ENCODE measurements at regions not wholly inside any gene's neighbourhood (a gene's known extent, or its start where the extent isn't known, plus 50 kb on each side); places are given as distances from the start of the nearest gene placed in this dataset.

DNA sequence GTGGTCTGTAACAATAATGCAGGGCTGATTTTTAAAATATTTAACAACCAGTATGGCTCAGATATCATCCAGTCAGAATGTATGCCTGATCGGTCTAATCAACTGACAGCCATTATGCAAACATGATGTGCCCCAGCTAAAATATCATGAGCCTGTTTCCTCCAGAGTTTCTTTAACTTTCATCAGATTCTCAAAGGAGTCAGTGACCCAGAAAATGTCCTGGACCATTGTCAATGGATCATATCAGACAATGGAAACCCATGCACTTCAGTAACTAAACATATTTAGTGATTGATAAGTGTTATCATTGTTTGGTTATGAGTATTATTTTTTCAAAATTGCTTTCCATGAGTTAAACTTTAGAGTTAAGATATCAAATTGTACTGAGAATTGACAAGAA lies 173.5 kb downstream of the LMBRD1 start:
- Histone ChIP-seq H3K4me1 (ENCODE audit: control insufficient read depth in 1 of 2, insufficient read depth in 2 of 2, low read depth in 1 of 2, low read length in 1 of 2) (no peaks in the 10 kb centered on the region), H3F3A (replicated peaks; ENCODE audit: insufficient read depth) (no peaks in the 10 kb centered on the region), H3K27ac (ENCODE audit: low read depth in 2 of 2, low read length in 1 of 2) (no peak overlapping the region), H3K4me3 (ENCODE audit: low read depth in 2 of 2, low read length in 1 of 2) (no peak overlapping the region), H3K36me3 (replicated peaks in 1 of 2; ENCODE audit: control insufficient read depth in 1 of 2, insufficient read depth in 2 of 2, low read length in 1 of 2) (no peaks in the 10 kb centered on the region), H3K79me2 (ENCODE audit: insufficient read depth) (no peaks in the 10 kb centered on the region), H2AFZ (ENCODE audit: low read depth) (no peak overlapping the region), H3K9ac (no peak overlapping the region), H3K4me2 (no peak overlapping the region), H3K9me2 (no peaks in the 10 kb centered on the region), H3K9me3 (no peaks in the 10 kb centered on the region), H3K27me3 (ENCODE audit: insufficient read depth) (no peaks in the 10 kb centered on the region), H4K20me1 (ENCODE audit: insufficient read depth) (no peaks in the 10 kb centered on the region)
- POLR2A ChIA-PET = no interaction called here
- no peak for DNase-seq
- 38% methylated on average over 1 of the region's 1 CpG for whole genome bisulfite sequencing (ENCODE audit: low lambda C conversion rate)
- TF ChIP-seq MEF2A (IDR thresholded peaks at IDR 0.05; ENCODE audit: borderline replicate concordance, low read depth) = no peak
- no peak for TF ChIP-seq YY1 (IDR thresholded peaks at IDR 0.05; ENCODE audit: low read depth)
- no peak for TF ChIP-seq EP300 (IDR thresholded peaks at IDR 0.05; ENCODE audit: borderline replicate concordance in 1 of 2, low read depth in 1 of 2, low read length in 1 of 2)
- TF ChIP-seq SIN3A (IDR thresholded peaks at IDR 0.05; ENCODE audit: borderline replicate concordance, low read depth, low read length) = no peak
- TF ChIP-seq RCOR1 (IDR thresholded peaks at IDR 0.05; ENCODE audit: low read length) = no peak
- no peak for TF ChIP-seq RFX5 (IDR thresholded peaks at IDR 0.05; ENCODE audit: low read length)
- CTCF ChIA-PET = no interaction called here

- POLR2A ChIA-PET = no interaction called here
- 26% methylated on average over 2 of the region's 2 CpGs for WGBS (ENCODE audit: low lambda C conversion rate)
- no peaks in the 10 kb centered on the region for H3K36me3 ChIP-seq (replicated peaks in 1 of 2; ENCODE audit: control insufficient read depth in 1 of 2, insufficient read depth in 2 of 2, low read length in 1 of 2)
- no peaks in the 10 kb centered on the region for H3K4me1 ChIP-seq (ENCODE audit: control insufficient read depth in 1 of 2, insufficient read depth in 2 of 2, low read depth in 1 of 2, low read length in 1 of 2)
- TF ChIP-seq, protein P1, sequence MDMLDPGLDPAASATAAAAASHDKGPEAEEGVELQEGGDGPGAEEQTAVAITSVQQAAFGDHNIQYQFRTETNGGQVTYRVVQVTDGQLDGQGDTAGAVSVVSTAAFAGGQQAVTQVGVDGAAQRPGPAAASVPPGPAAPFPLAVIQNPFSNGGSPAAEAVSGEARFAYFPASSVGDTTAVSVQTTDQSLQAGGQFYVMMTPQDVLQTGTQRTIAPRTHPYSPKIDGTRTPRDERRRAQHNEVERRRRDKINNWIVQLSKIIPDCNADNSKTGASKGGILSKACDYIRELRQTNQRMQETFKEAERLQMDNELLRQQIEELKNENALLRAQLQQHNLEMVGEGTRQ (IDR thresholded peaks at IDR 0.05; ENCODE audit: borderline replicate concordance, low read depth, low read length) = no peak
- no peak for TF ChIP-seq GATA2 (CRISPR knock-in tag; IDR thresholded peaks at IDR 0.05)
- TF ChIP-seq TCF12 (IDR thresholded peaks at IDR 0.05) = no peak
- no peak for TF ChIP-seq RFX5 (IDR thresholded peaks at IDR 0.05; ENCODE audit: low read length)
- TF ChIP-seq MEF2A (IDR thresholded peaks at IDR 0.05; ENCODE audit: borderline replicate concordance, low read depth) = no peak
- no peak for TF ChIP-seq EP300 (IDR thresholded peaks at IDR 0.05; ENCODE audit: borderline replicate concordance in 1 of 2, low read depth in 1 of 2, low read length in 1 of 2)
- no peak for TF ChIP-seq FOXM1 (IDR thresholded peaks at IDR 0.05; ENCODE audit: low read depth)
- no peak for TF ChIP-seq NRF1 (IDR thresholded peaks at IDR 0.05; ENCODE audit: low read depth, low read length)
- H3F3A ChIP-seq (replicated peaks; ENCODE audit: insufficient read depth) = no peaks in the 10 kb centered on the region
- no peaks in the 10 kb centered on the region for H3K79me2 ChIP-seq (ENCODE audit: insufficient read depth)
- H3K27ac ChIP-seq (ENCODE audit: low read depth in 2 of 2, low read length in 1 of 2) = no peak overlapping the region
- no peak overlapping the region for H2AFZ ChIP-seq (ENCODE audit: low read depth)
- no peaks in the 10 kb centered on the region for H3K9me2 ChIP-seq
- H3K9ac ChIP-seq = no peak overlapping the region
- no peaks in the 10 kb centered on the region for H3K9me3 ChIP-seq
- H3K4me2 ChIP-seq = no peak overlapping the region
- DNase-seq = no peak
- no peak overlapping the region for H3K4me3 ChIP-seq (ENCODE audit: low read depth in 2 of 2, low read length in 1 of 2)
- CTCF ChIA-PET = no interaction called here
- no peaks in the 10 kb centered on the region for H3K27me3 ChIP-seq (ENCODE audit: insufficient read depth)
- no peaks in the 10 kb centered on the region for H4K20me1 ChIP-seq (ENCODE audit: insufficient read depth)
These were observed 173.9 kb downstream of the LMBRD1 start for GRCh38 chr6:69622924-69623323.

GRCh38 chr6:69622230-69622629 lies 174.6 kb downstream of the LMBRD1 start:
- POLR2A ChIA-PET = no interaction called here
- CTCF ChIA-PET = no interaction called here

More at GRCh38 chr6:69622230-69622629, 174.6 kb downstream of the LMBRD1 start:
- no peaks in the 10 kb centered on the region for H4K20me1 ChIP-seq (ENCODE audit: insufficient read depth)
- H3K9me3 ChIP-seq = no peaks in the 10 kb centered on the region
- H3K9ac ChIP-seq = no peak overlapping the region
- H3K36me3 ChIP-seq (replicated peaks in 1 of 2; ENCODE audit: control insufficient read depth in 1 of 2, insufficient read depth in 2 of 2, low read length in 1 of 2) = no peaks in the 10 kb centered on the region
- H3K4me1 ChIP-seq (ENCODE audit: control insufficient read depth in 1 of 2, insufficient read depth in 2 of 2, low read depth in 1 of 2, low read length in 1 of 2) = no peaks in the 10 kb centered on the region
- H3K9me2 ChIP-seq = no peaks in the 10 kb centered on the region
- no peak overlapping the region for H2AFZ ChIP-seq (ENCODE audit: low read depth)
- H3K79me2 ChIP-seq (ENCODE audit: insufficient read depth) = no peaks in the 10 kb centered on the region
- TF ChIP-seq GATA2 (CRISPR knock-in tag; IDR thresholded peaks at IDR 0.05) = no peak
- no peak overlapping the region for H3K4me2 ChIP-seq
- no peaks in the 10 kb centered on the region for H3F3A ChIP-seq (replicated peaks; ENCODE audit: insufficient read depth)
- 64% methylated on average over 2 of the region's 3 CpGs for WGBS (ENCODE audit: low lambda C conversion rate)
- H3K27ac ChIP-seq (ENCODE audit: low read depth in 2 of 2, low read length in 1 of 2) = no peak overlapping the region
- H3K4me3 ChIP-seq (ENCODE audit: low read depth in 2 of 2, low read length in 1 of 2) = no peak overlapping the region
- no peak for DNase-seq
- H3K27me3 ChIP-seq (ENCODE audit: insufficient read depth) = no peaks in the 10 kb centered on the region
